Right lung (tissue), 2 donors: ENCODE measurements at regions not wholly inside any gene's neighbourhood (a gene's known extent, or its start where the extent isn't known, plus 50 kb on each side); places are given as distances from the start of the nearest gene placed in this dataset.

Source experiments
- DNase-seq, 2 donors: peaks; one replicate each; pipeline ENCODE4 v3.0.0-alpha.2; 2013

DNA sequence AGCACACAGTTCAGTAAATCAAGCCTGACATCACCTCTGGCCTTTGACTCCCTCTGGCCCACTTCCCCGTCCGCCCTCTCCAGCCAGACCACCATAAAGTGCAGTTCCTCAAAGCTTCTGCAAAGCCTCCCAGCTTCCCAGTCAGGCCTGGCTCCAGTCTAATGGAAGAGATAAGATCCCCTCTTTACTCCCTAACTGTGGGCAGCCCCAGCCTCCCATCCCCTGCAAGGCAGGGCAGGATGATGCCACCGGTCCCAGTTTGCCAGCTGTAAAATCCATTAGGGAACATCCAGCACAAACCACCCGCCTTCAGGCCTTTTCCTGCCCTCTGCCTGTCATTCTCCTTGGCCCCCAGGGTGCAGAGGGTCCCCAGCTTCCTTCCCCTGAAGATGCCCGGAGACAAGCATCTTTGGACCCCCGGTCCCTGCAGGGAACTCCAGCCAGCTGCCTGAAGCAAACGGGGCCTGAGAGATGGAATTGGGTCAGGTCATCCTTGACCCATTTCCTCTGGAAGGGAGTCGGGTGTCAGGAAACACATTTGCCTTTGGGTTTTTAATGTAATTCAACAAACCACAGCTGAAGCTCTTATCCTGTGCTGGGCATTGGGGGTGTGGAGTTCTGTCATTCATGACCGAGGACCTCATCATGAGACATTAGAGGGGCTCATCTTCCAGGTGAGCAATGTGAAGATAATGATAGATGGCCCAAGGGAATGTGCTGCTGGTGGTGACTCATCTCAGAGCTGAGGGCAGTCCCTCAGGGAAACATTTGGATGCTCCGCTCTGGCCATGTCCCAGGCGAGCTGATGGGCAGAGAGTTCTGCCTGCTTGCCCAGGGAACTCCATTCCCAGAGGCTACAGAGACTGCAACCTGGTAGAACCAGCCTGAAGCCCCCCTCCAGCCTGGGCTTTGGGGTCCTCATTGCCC, 93.8 kb upstream of the CLMN start:
- no peak for DNase-seq

DNA sequence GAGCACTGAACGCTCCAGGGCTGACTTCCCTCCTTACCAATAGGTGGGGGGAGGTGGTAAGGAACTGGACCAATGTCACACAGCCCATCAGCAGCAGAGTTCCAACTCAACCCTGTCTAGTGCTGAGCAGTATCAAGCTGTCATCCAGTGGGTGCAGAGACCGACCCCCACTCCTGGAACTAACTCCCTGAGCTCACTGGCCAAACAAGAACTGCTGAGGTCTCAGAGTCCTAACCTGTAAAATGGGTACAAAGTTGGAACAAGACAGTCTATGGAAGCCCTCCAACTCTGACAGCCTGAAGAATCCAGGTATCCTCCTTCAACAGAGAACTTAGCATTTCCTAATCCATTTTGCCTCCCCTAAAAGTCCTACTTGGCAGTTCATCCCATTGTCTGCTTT, 91.1 kb upstream of the CLMN start:
- DNase-seq: no peak

DNA sequence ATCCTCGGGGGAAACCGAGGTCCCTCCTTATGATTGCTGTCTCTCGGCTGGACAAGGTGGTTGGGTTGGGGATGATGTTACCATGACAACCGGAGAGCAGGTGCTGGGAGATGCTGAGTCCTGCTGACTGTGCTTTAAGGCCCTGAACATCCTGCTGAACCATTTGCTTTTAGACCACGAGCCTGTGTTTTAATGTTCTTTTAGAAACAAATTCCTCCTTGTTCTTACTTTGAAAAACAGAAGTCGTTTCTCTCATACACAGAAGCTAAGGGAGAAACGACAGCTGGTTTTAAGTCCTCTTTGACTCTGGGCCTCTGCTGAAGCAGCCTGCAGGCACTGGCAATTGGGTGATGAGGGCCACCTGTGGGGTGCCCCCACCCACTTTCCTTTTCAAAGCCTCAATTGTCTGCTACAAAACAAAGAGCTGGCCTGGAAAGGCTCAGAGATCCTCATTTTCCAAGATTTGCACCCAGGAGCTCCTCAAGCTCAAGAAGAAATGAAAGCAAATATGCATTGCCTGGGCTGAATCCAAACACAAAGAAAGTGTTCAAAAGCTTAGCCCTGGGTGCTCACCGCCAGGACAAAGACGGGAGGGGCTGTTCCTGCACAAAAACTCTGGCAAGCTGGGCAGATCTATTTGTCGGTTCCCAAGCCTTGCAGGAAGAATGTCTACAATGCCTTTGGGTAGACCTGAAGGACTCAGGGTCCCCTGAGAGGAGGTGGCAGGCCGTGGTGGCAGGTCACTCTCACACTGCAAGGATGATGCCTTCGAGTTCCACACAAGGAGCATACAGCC, 90.0 kb upstream of the CLMN start:
- no peak for DNase-seq

DNA sequence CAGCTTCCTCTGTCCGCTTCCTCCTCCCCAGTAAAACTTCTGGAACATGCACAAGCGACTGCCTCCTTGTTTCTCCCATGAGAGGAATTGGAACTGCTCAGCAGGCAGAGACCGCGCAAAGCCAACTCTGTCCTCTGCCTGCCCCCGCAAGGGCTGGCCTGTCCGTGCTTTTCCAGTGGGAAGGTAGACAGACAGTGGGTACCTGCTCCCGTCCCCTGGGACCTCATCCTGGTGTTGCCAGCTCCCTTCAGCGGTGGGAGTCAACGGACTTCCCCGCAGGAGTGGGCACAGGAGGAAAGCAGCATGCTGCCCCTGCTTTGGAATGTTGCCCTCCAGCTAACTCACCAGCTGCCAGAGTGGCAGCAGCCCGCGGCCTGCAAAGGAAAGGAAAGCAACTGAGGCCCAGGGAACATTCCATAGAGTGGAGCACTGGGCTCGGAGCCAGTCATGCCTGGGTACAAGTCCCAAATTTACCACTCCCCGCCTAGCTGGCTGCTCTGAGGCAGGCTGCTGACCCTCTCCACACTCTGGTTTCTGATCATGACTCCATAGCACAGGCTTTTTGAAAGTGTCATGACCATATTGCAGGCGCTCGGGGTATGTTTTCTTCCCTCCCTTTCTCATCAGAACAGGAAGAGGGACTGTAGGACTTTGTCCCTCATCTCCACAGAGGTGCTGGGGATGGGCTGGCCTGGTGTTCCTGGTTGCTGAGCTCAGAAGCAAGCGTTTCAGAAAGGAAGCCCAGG, 89.2 kb upstream of the CLMN start:
- DNase-seq: no peak

DNA sequence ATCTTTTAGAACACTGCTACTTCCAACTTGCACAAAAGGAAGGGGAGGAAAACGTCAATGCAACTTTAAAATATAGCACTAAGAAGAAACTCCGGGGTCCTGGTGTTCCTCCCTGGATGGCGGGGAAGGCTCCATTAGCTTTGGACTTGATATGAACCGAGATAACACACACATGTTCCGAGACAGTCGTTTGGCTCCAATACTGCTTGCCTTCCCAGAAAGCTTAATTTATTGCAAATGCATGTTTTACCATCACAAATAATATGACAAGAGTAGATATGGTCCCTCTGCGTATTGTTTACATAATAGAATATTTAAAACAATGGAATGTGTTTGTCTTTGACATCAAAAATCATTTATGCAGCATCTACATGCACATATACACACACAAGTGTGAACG, 87.6 kb upstream of the CLMN start:
- DNase-seq: no peak

DNA sequence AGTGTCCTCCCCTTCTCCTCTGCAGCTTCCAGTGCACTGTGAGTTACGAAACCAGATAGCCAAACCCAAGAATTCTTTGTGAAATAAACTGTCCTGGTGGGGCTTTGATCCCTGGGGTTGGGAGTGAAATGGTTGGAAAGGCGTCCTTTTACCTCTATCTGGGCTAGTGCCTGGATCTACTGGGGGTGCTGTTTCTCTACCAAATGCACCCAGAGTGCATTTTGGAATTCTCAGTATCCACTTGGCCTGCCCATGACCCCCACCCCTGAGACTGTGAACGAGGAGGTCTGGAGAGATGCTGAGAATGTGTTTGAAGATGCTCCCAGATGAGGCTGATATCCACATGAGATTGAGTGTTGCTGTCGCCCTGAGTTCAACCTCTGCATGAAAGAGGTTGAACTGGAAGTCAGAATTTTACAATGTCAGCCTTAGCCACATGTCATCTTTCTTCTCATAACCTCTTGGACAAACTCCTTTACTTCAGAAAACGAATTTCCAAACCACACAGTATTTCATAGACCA, 87.1 kb upstream of the CLMN start:
- no peak for DNase-seq

DNA sequence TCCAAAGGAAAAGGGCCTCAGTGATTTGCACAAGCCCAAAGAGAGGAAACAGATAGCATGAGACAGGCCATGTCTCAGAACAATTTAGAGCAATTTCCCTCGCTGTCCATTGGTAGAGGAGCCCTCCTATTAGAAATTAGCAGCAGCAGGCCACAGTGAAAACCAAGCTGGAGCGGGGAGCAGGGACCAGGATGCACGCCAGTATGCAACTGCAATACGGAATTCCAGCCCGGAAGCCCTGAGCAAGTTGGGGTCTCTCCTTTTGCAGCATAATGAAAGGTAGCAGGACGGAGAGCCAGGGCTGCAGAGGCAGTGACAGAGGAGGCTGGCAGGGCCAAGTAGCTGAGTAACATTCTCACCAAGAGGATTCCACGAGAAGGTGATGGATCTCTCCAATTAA, 84.9 kb upstream of the CLMN start:
- DNase-seq: no peak

DNA sequence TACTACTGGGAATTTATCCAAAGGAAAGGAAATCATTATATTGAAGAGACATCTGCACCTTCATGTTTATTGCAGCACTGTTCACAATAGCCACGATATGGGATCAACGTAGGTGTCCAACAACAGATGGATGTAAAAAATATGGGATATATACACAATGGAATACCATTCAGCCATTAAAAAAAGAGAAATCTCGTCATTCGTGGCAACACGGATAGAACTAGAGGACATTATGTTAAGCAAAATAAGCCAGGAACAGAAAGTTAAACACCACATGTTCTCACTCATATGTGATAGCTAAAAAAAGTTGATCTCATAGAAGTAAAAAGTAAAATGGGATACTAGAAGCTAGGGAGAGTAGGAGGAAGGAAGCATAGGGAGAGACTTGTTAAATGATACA, 82.9 kb upstream of the CLMN start:
- DNase-seq: no peak

DNA sequence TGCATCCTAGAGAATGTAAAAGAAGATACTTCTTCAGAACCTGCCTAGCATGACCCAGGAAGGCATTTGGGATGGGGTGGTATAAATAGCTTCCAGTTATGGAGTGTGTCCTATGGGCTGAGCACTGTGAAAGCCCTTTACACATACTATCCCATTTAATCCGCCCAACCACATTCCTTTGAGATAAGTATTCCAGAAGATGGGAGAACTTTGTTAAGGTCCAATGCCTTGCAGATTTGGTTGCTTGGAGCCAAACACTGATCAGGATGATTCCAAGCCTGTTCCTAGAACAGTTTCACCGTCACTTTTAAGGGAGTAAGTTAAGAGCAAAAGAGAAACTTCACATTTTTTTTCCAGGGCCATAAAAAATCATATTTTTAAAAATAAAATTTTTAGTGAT, 82.5 kb upstream of the CLMN start:
- no peak for DNase-seq

DNA sequence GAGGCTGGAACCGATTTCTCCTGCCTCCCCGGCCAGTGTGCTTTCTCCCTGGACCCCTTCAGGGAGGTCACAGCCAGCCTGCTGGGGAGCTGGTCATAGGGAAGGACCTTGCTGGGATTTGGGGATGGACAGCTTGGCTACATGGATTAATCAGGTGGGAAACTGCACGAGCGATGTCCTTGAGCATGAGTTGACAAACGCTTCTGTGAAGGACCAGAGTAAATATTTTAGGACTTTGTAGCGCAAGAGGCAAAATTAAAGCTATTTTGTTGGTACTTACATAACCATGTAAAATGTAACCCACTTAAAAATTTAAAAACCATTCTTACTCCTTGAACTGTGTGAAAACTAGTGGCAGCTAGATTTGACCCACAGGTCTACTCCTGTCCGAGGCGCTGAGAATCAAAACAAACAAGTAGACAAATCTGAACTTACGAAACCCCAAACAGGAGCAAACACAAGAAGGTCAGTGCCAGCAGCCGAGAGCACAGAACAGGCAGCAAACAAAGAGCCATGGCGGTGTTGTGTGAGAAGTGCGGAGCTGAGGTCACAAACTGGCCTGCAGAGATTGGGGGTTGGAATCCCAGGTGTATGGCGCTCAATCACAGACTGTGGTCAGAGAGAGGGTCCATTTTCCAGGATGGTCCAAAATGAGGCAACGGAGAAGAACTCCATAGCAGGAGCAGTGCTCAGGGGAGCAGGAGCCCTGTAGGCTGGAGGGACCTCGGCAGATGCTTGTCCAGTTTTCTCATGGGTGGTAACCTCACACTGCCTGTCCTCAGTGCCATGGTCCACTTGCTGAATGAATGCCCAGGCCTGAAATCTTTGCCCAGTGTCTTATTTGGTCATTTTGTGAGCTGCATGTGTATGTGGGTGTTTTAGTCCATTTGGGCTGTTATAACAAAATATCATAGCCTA, 79.2 kb upstream of the CLMN start:
- DNase-seq: no peak

DNA sequence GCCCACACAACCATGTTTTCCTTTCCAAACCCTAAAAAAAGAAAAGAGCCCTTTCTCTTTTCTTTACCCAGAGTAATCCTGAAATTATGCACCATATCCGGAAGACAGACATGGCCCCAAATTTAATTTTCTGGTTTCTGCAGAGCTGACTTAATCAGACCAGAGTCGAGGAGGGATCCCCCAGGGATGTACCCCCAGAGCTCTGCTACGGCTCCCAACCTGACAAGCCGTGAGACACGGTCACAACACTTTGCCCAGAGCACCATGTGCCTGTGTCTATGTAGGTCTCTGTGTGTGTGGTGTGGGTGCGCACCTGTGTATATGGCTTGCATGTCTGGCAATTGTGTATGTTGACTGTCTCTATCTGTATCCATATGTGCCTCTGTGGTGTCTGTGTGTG, 77.6 kb upstream of the CLMN start:
- DNase-seq: no peak

DNA sequence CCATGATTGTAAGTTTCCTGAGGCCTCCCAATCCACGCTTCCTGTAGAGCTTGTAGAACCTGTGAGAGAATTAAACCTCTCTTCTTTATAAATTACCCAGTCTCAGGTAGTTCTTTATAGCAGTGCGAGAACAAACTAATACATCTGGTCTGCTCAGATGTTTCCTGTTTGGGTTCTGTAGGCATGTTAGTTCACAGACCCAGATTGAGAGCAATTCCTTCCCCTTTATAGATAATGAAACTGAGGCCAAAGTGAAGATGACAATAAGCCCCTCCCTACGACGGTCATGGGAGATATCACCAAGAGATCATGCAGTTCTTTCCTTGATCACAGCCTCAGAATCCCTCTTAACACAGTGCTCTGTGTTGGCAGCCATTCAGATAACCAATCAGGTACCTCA, 76.5 kb upstream of the CLMN start:
- no peak for DNase-seq

DNA sequence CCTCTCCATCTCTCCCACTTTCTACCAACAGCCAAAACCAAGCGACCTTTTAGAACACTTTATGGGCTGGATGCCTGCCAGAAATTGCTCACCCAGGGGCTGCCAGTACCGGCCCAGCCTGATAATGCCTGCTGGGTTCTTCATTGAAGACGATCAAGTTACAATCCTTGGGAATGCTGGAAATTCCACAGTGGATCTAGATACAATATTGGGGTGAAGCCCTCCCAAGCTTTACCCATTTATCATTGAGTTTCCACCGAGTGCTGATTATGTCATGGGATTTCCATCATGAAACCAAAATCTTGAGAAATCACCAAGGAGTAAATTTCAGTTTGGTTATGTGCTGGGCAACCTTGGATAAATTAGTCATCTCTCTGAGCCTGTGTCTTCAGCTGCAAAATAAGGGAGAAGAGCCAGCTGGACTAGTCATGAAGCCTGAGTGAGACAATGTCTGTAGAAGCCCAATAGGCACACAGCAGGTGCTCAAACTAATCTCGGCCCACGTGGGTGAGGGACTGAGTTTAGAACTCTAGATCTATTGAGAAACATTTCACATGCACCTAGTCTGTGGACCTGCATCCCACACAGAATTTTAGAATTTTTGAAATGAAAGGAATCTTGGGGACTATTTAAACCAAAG, 75.5 kb upstream of the CLMN start:
- no peak for DNase-seq

DNA sequence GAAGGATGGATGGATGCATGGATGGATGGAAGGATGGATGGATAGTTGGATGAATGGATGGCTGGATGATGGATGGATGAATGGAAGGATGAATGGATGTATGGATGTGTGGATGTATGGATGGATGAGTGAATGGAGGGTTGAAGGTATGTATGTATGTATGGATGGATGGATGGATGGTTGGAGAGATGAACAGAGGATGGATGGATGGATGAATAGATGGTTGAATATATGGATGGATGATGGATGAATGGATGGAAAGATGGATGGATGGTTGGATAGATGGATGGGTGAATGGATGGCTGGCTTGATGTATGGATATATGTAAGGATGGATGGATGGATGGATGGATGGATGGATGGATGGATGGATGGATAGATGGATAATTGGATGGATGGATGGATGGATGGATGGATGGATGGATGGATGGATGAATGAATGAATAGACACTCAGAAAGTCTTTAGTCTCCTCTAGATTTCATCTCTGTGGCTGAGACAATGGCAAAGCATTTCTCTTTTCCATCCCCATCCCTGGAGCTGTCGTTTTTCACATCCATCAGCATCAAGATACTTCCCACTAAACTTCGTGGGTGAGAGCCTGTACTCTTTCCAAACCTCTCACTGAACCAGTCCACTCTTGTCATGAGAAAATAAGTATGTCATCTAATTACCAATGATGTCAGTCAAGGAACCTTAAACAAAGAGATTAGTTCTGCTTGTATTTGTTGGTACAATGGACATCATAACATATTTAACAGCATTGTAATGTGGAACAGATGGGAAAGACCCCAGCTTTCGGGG, 74.8 kb upstream of the CLMN start:
- DNase-seq: no peak

DNA sequence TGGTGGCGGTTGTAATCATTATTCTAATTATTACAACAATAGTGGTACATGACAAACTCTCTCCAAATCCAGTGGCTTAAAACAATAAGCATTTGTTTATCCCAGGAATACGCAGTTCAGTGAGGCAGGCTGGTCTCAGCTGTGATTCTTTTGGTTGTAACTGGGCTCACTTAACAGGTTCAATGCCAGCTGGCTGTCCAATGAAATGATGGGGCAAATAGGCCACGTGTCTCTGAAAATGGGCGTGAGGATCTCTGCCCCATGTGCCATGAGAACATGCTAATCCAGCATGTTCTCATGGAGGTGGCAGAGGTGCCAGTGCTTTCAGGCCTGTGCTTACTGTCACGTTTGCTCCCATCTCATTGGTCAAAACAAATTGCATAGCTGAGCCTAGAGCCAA, 73.1 kb upstream of the CLMN start:
- no peak for DNase-seq

DNA sequence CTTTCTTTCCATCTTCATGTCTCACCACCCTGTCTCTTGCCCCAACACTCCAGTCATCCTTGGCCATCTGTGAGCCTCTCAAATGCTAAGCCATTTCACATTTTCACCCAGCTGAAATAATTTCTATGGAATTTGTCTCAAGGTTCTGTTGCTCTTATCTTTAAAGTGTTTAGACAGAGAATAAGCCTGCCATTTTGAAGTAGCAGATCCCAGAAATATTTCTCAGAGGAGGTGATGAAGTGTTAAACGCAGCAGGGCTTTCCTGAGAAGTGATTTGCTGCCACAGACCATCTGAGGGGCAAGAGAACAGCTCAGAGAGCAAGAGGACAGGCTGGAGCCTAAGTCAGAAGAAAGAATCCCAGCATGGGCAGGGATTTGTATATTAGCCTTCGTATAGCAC, 71.6 kb upstream of the CLMN start:
- no peak for DNase-seq

DNA sequence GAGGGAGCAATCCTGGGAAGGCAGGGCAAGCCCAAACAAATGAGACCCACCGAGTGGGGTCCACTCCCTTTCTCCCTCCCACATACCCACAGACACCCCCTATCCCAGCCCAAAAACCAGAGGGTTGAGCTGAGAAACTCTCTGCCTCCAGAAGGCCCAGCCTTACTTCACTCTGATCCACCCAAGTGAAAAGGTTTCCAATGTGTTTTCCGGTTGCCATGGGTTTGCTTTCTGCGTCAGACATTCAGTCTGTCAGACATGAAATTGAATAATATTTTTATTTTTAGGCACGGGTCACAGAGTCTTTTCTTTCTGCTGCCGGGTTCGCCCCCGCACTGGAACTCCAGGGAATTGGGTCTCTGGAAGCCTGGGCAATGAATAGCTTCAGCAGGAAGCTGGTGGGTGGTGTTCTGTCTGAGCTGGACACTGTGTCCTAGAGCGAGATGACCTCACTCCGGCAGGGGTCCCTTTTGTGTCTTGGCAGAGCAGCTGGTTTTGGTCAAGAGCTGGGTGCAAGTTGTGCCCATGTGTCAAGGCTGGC, 69.8 kb upstream of the CLMN start:
- no peak for DNase-seq

DNA sequence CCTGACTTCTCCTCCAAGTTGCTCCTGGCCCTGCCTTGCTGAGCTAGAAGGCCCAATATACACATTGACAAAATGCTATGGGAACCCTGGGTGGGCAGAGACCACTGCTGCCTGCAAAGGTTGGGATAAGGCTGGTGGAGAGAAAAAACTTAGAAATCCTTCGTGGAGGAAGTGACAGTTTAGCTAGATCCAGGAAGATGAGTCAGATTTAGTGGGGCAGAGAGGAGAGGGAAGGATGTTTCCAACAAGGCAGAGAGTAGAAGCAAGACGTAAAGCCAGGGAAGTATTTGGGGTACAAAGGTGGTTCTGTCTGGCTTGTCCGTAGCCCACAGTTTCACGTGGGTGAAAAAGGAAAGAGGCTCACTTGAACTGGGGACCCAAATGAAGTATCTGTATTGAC, 69.0 kb upstream of the CLMN start:
- no peak for DNase-seq

DNA sequence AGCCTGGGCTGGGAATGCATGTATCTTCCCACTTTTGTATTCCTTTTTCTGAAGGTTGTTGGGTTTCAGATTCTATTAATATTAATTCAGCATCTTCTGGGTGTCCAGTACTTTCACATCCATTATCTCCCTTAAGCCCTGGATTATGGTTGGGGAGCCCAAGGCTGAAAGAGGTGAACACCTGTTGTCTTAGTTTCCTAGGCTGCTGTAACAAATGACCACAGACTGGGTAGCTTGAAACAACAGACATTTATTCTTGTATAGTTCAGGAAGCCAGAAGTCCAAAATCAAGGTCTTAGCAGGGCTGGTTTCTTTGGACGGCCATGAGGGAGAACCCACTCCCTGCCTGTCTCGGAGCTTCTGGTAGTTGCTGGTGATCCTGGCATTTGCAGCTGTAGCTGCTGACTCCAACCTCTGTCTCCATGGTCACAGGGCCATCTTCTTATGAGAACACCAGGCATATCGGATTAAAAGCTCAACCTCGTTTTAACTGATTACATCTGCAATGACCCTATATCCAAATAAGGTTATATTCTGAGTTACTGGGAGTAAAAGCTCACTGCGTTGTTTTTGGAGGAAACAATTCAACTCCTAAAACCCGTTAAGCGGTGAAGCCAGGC, 68.2 kb upstream of the CLMN start:
- DNase-seq: no peak
